LoVo (cell line): ENCODE measurements at regions not wholly inside any gene's neighbourhood (a gene's known extent, or its start where the extent isn't known, plus 50 kb on each side); places are given as distances from the start of the nearest gene placed in this dataset.

Experiments used
- DNase-seq: peaks from one replicate; pipeline ENCODE4 v3.0.0-alpha.2; 2016; ENCODE audit warnings: low spot score

- DNase-seq, result no peak
These were observed 102.8 kb upstream of the WNT4 start for GRCh38 chr1:22245726-22246125.

- no peak for DNase-seq
These were observed 104.0 kb upstream of the WNT4 start for GRCh38 chr1:22246755-22247480.

- no peak for DNase-seq
These were observed 104.8 kb upstream of the WNT4 start for GRCh38 chr1:22247527-22248245.

GRCh38 chr1:22248746-22249145, 105.8 kb upstream of the WNT4 start:
- no peak for DNase-seq

- no peak for DNase-seq
These were observed 107.2 kb upstream of the WNT4 start for GRCh38 chr1:22249928-22250680.

- no peak for DNase-seq
These were observed 107.8 kb upstream of the WNT4 start for GRCh38 chr1:22250724-22251123.

GRCh38 chr1:22252251-22252650, 109.4 kb upstream of the WNT4 start:
- no peak for DNase-seq

GRCh38 chr1:22253012-22253790, 110.3 kb upstream of the WNT4 start:
- DNase-seq, result no peak

- DNase-seq, result no peak
These were observed 111.9 kb upstream of the WNT4 start for GRCh38 chr1:22254756-22255155.

- no peak for DNase-seq
These were observed 112.7 kb upstream of the WNT4 start for GRCh38 chr1:22255341-22256212.

GRCh38 chr1:22256213-22256512, 113.3 kb upstream of the WNT4 start:
- DNase-seq, result no peak

GRCh38 chr1:22257290-22258275, 114.7 kb upstream of the WNT4 start:
- no peak for DNase-seq

- no peak for DNase-seq
These were observed 115.8 kb upstream of the WNT4 start for GRCh38 chr1:22258698-22259097.

- DNase-seq, result peak; percentile 5
These were observed 116.8 kb upstream of the WNT4 start for GRCh38 chr1:22259551-22260282.

- no peak for DNase-seq
These were observed 118.0 kb upstream of the WNT4 start for GRCh38 chr1:22260860-22261432.

GRCh38 chr1:22261580-22261979, 118.7 kb upstream of the WNT4 start:
- no peak for DNase-seq

- no peak for DNase-seq
These were observed 119.7 kb upstream of the WNT4 start for GRCh38 chr1:22262583-22262982.

- no peak for DNase-seq
These were observed 120.5 kb upstream of the WNT4 start for GRCh38 chr1:22263359-22263758.
